Esophagus mucosa (tissue), 1 donor: ENCODE measurements at regions not wholly inside any gene's neighbourhood (a gene's known extent, or its start where the extent isn't known, plus 50 kb on each side); places are given as distances from the start of the nearest gene placed in this dataset.

Experiments
- ATAC-seq: fragments of 200-7000 bp; cut with Tn5 transposase; one replicate; pipeline ENCODE4 v1.9.1; 2020
- donor health status: DM: yes; HTN: yes; CAD: no.

DNA sequence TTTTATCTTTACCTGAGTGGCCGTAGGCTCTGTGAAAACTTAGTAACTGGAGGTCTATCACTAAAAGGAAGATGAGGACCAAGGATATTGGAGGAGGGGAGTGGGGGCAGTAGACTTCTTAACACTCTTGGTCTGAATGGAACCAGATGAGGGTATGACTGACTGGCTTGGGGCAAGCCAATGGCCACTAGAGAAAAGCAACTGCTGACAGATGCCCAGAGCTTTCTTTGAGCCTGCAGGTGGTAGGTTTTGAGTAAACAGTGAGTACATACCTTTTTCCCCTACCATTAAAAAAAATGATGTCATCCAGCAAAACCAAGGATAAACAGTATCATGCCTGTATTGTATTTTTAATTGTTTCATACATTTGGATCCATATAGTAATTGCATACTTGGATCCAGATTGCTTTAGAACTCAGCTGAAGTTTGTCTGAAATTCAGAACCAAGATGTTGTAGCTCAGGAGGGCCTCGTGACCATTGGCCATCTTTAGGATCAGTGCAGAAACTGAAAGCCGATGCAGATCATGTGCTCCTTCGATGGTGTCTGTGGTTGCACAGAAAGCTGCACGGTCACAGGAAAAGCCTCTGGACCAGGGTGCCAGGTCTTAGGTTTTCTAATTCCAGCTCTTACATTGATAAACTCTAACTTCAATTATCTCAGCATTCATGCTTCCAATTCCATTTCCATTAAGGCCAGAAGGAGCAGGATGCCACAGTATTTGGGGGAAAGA lies 131.0 kb downstream of the PDGFRA start:
- no peak for ATAC-seq

DNA sequence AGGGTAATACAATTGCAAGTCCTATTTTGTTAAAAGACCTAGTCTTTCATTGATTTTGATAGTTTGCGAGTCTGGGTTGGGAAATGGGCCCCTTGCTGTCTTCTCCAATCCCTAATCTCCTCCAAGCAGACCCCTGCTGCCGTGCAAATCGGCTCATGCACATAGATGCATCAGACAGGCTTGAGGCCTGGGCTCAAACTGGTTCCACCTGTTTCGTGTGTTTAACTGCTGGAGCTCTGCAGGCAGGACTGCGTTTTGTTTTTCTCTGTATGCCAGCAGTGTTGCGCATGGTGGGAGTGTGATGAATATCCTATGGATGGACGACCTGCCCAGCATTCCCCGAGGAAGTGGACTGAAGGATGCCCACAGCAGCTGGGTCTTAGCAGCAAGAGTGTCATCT lies 133.9 kb downstream of the PDGFRA start:
- ATAC-seq, result no peak

DNA sequence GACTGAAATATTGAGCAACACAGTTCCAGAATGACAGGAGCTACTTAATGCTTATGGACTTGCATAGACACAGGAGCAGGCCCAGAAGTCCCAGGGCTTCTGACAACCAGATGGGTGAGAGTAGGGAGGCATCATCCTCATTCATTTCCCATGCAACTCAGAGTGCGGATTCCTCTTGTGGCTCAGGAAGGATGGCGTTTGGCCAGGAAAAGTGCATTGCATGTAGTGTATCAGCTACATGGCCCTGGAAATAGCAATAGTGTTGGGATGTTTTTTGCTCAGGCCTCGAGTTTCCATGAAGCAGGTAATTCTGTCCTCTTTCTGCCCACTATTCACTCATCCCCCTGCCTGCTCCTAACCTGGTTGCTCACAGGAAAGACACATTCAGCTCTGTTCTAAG lies 136.6 kb downstream of the PDGFRA start:
- no peak for ATAC-seq

DNA sequence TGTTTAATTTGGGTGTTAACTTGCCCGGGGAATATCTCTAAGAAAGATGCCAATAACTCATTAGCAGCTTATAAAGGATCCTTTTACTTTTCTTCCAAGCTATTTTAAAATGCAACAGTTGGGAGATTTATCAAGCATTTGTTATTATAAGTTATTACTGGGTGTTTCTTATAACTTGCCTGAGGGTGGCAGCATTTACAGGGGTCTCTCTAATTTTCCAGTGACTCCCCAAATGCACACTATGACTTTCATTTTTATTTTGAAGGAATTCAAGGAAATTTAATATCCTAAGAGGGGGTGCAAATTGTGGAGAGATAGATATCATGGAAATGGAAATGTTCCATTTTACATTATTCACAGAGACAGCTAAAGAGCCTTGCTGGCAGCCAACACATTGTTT lies 138.0 kb downstream of the PDGFRA start:
- ATAC-seq, result no peak

DNA sequence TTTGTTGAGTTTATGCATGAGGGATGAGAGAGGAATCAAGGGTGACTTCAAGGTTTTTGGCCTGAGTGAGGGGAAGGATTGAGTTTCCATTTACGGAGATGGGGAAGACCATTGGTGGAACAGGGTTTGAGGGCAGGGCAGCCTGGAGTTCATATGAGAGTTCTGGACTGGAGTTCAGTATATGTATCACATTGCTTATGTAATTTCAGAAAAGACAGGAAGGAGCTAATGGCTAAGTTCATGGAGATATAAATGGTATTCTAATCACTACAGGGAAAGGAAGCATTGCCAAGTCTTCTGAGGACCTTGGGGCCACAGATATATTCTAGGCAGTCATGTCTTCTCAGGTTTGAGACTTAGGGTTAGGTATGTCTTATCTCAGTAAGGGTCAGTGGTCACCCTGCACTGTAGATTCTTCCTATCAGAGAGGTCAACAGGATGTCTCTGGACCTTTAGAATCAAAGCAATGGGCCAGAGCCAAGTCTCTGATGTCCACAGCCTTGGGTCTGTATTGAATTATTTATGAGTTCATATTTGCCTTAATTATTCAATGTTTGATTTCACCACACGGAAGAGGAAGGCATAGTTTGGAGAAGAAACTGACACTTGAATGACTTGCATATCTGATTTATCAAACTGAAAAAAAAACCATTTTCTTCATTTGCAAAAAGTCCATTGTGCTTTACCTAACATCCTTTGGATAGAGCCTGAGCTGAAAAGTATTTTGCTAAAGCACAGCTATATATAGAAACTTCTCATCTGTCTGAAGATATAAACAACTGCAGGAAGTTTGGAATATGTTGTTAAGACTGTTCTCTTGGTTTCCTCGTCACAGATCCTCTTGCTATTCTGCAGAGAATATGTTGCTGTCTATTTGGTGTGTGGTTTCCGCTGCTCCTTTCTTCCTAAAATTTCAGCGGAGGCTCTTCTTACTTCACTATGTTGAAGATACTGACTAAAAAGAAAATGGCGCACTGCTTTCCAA lies 139.5 kb downstream of the PDGFRA start:
- no peak for ATAC-seq

DNA sequence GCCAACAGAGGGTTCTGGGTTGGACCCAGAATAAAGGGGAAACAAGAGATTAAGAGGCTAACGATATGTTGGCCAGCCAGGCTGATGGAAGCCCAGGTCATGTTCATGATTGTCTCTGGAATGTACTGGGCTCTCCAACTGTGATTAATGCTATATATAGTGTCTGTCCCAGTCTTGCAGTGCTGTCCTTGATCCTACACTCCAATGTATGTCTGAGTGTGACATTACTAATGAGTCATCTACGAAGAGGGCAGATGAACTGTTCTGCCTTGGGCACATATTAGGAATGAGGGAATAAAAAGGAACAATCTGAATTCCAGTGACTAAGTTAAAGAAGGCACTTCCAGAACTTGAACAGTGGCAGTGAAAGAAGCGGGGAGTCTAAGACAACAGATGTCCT lies 142.1 kb downstream of the PDGFRA start:
- ATAC-seq, result no peak

DNA sequence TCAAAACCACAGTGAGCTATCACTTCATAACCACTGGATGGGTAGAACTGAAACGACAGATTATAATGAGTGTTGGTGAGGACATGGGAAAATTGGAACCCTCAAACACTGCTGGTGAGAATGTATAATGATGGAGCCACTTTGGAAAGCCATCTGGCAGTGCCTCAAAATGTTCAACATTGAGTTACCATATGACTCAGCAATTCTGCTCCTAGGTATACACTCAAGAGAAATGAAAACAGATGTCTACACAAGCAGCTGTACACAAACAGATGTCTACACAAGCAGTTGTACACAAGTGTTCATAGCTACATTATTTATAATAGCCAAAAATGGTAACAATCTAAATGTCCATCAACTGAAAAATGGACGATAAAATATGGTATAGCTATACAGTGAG lies 143.9 kb downstream of the PDGFRA start:
- ATAC-seq, result no peak

- no peak for ATAC-seq
Observed at GRCh38 chr4:54373718-54374210, 144.7 kb downstream of the PDGFRA start.

DNA sequence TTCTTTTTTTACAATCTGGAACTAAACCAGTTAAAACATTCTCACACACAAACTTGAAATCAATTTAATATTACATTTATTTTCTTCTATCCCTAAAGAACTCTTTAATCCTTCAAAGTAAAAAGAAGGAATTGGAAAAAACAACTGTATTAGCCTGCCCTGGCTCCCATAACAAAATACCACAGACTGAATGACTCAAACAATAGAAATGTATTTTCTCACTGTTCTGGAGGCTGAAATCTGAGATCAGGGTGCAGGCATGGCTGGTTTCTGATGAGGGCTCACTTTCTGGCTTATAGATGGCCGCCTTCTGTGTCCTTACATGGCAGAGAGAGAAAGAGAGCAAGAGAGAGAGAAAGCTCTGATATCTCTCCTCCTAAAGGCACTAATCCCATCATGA lies 149.4 kb downstream of the PDGFRA start:
- no peak for ATAC-seq

- no peak for ATAC-seq
Observed at GRCh38 chr4:54384152-54384551, 155.1 kb downstream of the PDGFRA start.

DNA sequence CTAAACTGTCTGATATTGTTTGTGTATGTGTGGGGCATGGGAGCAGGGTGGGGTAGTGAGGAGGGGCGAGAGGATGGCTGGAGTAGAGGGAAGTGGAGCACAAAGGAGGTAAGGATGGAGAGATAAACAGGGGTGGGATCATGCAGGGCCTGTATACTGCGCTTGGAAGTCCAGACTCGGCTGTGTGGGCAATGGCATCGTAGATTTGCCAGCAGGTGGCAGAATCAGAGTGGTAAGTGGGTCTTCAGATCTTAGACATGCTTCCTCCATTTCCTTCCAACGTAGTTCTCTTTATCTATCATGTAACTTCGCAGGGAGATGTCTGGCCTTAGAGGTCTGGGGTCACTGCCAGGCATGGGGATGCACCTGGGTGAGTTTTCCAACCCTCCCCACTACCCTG lies 155.5 kb downstream of the PDGFRA start:
- ATAC-seq, result peak; percentile 57

DNA sequence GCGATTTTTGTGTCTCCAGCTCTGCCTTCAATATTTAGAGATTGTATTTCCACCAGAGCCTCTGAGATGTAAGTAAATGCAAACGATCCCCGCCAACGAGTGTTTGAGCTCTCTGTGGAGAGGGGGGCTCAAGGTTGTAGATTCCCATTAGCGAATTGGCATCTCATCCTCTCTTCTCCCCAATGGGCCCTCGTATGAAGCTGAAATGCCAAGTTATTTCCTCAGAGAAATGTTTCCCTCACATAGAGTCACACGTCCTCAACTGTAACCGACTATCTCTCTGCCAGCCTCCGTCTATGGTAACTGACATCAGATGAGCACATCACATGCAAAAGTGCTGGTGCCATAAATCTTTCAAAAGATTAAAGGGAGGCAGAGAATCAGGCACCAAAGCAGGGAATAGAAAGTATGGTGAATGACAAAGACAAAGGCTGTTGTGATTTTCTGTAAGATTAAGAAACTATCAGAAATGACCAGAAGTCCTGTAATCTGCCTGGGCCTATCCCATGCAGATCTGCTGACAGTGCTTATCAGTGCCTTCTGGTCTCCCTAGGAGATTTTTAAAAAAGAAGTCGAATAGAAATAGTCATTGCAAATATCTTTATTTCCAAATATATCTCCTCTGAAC lies 157.1 kb downstream of the PDGFRA start:
- no peak for ATAC-seq

DNA sequence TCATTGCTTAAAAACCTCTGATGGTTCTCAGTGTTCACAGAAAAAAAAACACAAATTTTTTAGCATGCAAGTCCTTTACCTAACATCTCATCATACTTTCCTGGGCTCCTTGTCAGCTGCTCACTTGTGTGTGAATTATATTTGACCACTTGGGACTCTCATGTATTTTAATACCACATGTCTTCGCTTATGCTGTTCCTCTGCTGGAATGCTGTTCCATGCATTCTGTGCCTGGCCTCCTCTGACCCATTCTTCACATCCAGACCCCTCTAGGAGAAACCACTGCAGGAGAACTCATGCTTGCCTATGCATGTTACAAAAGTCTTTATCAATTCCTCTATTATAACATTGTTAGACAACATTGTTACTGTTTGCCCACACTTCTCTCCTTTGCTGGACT lies 157.6 kb downstream of the PDGFRA start:
- no peak for ATAC-seq

DNA sequence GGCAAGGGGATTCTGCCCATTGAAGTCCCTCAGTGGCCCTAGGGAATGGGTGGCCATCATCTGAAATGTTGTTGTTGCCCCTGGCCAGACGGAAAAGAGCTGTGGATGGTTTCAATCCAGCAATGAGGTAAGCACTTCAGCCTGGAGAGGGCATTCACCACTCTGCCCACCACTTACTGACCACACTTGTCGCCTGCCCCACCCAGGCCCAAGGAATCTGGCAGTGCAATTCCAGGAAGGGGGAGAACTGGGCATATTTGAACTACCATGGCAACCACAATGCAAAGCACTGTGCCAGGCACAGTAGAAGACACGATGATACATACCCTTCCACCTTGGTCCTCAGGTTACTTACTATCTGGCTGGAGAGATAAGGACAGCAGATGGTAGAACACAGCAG lies 161.6 kb downstream of the PDGFRA start:
- ATAC-seq, result no peak

GRCh38 chr4:54391104-54391503 lies 162.0 kb downstream of the PDGFRA start:
- no peak for ATAC-seq

GRCh38 chr4:54392479-54392878 lies 163.4 kb downstream of the PDGFRA start:
- no peak for ATAC-seq

- no peak for ATAC-seq
Observed at GRCh38 chr4:54393243-54393642, 164.2 kb downstream of the PDGFRA start.

DNA sequence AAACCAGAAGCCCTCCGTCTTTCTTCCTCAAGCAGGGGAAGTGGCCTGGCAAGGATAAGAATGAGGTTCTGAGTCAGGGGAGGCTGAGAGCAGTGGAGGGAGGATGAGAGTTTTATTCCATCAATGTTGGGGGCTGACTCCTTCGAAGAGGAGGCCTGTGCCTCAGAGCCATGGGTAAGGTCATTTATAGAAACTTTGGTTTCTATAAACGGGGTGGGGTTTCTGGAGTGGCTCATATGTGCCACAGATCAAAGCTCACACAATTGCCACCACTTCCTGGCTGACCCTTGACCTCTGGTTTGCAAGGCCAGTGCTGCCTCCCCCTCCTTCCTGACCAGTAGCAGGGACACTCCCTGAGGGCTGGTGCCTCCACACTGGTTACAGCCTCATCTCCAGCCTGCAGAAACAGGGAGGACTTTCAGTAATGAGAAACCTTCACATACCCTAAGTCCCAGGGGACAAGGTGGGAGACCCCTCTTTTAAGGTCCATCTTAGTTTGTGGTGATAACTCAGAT lies 166.0 kb downstream of the PDGFRA start:
- ATAC-seq, result no peak

- no peak for ATAC-seq
Observed at GRCh38 chr4:54400188-54400587, 171.1 kb downstream of the PDGFRA start.

DNA sequence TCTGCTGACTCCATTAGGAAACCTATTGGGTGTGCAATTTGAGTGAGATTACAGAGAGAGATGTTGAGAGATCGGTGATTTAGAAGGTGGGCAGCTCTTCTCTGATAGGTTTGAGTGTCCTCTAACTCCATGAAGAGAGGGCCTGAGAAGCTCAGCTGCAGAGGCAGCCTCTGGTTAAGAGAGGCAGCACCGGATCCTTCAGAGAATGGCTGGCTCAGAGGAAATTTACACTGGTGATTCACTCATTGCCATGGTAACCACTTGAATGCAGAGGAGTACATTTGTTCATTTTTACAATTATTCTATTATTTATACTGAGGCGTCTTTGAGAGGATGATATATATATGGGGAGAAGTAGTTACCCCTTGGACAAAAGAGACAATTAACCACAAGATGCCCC lies 171.7 kb downstream of the PDGFRA start:
- ATAC-seq, result peak; percentile 43

GRCh38 chr4:54402880-54403480 lies 173.9 kb downstream of the PDGFRA start:
- no peak for ATAC-seq

- no peak for ATAC-seq
Observed at GRCh38 chr4:54403700-54404453, 174.8 kb downstream of the PDGFRA start.
